HG02852 (cell line): ENCODE measurements at regions not wholly inside any gene's neighbourhood (a gene's known extent, or its start where the extent isn't known, plus 50 kb on each side); places are given as distances from the start of the nearest gene placed in this dataset.

Source experiments
- ATAC-seq: cut with Tn5 transposase; IDR thresholded peaks from one replicate; pipeline ENCODE4 v1.9.1; 2021; ENCODE audit warnings: mild to moderate bottlenecking, moderate library complexity; ENCODE audit not compliant: unreplicated experiment

DNA sequence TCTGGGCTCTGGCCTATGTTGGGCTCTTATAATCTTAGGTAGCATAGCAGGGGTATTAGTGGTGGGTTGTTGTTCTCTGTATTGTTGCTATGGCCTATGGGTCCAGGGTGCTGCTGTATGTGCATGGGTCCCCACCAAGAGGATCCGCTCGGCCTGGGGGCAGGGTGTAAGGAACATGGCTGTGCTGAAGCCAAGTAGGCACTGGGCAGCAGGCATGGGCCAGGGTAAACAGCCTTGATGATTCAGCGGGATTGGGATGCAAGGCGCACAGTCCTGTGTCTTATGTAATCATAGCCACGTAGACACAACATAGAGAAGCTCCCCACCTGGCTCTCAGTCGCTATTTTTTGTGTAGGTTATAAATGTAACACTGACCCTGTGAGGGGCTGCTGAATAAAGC is 306.9 kb downstream of the ZPLD1 start:
- ATAC-seq, result no peak

DNA sequence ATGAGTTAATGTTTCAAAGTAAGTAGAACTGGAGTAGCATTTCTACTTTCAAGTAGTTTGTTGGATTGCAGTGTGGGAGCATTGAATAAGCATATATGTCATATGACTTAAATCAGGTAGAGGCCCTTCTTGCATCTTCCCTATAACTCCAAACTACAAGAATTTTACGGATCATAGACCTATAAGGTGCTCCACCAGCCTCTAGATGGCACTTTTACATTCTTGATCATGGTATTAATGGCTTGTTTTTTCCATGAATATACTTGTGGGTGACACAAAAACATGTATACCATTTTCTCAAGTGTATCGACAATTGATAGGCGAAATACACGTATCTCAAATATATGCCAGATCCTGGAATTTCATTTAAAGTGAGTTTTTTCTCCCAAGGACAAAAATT is 311.1 kb downstream of the ZPLD1 start:
- no peak for ATAC-seq

DNA sequence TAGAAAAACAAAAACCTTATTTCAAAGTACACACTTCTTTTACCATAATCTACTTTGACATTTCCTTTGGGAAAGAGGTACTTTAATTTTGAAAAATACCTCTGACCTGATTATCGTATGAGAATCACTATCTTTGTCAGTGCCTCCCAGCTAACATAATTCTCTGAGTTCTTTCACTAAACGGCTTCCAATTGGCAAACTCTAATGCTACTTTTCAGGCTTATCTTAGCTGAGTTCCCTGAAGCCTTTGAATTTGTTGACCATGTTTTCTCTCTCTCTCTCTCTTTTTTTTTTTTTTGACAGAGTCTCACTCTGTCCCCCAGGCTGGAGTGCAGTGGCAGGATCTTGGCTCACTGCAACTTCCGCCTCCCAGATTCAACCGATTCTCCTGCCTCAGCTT is 312.8 kb downstream of the ZPLD1 start:
- ATAC-seq, result no peak

DNA sequence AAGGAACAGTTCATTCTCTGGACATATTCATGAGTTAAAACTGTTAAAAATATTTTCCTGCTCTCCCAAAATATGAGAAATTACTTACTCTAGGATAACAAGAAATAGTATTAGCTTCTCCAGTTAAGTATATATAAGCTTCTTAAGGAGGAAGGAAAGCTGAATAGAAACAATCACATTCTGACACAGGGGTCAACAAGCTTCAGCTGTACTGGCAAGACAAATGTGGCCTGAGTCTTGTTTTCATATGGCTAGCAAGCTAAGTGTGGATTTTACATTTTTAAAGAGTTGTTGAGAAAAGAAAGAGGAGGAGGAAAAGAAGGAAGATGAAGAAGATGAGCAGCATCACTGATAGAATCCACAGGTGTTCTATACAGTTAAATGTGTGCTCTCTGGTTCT is 313.8 kb downstream of the ZPLD1 start:
- no peak for ATAC-seq

DNA sequence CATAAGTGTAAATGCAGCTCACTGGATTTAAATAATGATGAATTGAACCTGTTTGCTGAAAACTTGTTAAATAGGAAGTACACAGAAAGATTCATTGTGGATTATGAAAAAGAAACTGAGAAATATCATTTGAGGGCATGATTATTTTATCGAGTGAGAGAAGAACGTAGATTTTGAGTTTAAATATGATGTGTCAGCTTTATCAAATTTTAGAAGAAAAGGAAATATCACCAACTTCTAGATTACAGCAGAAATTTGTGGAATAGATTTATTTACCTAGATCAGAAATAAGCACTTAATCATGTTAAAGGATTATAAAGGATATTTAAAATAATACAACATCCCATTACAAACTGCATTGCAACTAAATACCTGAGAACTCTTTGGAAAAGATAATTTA is 315.5 kb downstream of the ZPLD1 start:
- no peak for ATAC-seq

GRCh38 chr3:102753901-102754300 is 319.1 kb downstream of the ZPLD1 start:
- ATAC-seq, result no peak

DNA sequence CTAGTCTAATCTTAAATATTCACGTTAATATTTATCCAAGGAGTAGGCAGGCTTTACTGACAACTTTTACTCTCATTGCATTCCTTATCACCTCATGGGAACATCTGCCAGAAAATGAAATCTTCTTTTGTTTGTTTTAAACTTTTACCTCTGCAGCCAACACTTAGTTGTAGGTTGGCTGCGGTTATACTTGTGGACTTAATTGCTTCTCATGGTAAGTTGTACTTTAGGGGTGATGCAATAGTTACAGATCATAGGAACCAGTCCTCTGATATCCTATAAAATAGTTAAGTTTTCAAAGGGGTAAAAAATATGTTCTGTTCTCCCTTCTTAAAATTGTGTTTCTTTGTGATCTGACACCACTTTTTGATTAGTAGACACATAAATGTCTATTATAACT is 321.9 kb downstream of the ZPLD1 start:
- ATAC-seq, result no peak

- no peak for ATAC-seq
These were observed 323.1 kb downstream of the ZPLD1 start for GRCh38 chr3:102757950-102758349.

GRCh38 chr3:102761766-102762165 is 327.0 kb downstream of the ZPLD1 start:
- ATAC-seq, result no peak

DNA sequence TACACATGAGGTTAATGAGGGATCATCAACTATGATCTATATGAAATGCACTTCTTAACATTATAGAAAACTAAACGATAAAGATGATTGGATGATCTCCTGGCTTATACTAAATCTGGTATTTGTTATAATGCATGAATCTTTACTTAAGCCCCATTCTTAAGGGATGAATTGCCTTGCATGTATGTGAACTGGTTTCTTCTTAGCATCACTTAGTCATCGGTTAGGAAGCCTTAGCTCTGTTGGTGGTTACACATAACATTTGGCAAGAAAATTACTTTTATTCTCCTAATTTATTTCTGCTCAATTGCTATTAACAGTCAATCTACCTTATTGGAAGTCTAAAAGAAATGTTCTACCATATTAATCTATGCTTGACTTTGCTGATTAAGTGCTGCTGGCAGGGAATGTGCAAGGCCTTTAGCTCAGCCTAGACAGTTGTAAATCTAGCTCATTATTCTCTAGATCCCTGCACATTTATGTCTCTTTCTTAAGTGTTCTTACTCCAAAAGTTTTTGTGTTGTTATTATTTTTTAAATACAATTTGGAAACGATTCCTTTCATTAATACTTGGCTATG is 356.0 kb downstream of the ZPLD1 start:
- ATAC-seq, result no peak

DNA sequence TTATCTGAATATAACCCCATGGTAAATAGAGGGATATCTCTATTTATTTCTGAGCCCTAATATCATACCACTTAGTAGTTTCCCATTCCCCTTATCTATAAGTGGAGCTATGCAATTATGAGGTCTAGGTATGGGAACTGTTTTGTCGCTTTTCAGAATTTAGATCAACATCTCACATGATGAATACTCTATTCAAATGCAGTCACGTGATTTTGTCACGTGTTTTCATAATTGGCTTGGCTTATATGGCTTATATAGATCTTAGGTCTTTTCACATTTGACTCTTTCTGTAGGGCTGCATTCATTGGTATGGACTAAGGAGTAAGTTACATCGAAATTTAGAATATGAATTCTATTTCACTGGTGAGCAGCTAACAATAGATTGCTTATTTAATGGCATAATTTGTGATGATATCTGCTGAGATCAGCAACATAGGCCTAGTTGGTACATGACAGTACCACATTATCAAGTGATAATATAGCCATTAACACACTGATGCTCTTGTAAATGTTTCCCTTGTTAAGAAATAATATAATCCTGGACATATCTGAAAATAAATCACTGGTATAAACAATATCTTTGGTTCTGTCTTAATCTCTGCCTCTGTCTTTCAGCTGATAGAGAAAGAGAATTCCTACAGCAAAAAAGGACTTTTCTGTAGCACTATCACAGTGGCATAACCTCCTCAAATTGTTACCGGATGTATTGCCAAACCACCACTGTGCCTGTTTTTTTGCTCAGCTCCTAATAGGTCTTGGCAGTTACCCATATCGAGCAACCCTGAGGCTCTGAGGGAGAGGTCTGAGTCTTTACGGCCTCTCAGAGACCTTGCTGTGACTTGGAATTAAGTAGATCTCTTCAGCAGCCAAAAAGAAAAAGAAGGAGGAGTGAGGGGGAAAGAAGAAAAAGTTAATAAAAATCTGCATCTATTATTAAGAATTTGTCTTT is 357.1 kb downstream of the ZPLD1 start:
- no peak for ATAC-seq

GRCh38 chr3:102796804-102797203 is 362.0 kb downstream of the ZPLD1 start:
- ATAC-seq, result no peak

DNA sequence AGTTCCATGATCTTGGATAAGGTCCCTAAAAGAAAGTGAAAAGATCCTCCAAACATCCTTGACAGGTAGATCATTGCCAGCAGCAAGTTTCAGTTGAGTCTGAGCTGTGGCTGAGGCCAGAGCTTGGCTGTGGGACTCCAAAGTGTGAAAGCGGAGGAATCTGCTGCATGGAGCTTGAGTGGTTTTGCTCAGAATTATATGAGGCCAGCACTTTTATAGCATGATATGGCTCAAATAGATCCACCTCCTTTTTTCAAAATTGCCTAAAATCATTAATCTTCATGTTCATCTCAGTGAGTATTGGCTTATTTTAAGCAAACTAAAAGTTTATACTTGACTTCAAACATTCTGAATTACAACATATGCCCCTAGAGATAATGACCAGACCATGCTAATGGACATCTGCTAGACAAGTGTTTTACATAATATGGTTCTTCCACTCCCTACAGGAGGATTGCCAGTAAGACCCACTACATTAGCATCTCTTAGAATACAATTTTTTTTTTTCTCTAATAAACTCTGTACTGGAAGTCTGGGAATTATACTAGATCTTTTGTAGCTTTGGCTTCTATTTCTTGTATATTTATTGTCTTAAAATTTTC is 368.1 kb downstream of the ZPLD1 start:
- ATAC-seq, result no peak

- ATAC-seq, result no peak
These were observed 376.1 kb downstream of the ZPLD1 start for GRCh38 chr3:102810937-102811336.

DNA sequence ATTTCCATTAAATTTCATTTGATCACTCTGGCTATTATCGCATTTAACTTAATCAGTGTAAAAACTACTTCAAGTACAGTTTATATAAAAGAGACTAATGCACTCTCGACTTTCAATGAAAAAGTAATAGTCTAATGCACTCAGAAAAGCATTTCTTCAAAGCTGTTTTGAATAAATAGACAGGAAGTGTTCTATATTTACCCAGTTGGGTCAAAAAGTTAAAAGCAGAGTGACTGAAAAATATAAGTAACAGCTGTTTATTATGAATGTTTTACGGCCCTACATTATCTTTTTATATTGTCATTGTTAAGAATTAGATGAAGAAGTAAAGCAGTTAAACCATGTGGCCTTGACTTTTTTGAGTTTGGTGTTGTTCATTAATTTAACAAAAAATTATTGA is 391.8 kb downstream of the ZPLD1 start:
- ATAC-seq, result no peak

DNA sequence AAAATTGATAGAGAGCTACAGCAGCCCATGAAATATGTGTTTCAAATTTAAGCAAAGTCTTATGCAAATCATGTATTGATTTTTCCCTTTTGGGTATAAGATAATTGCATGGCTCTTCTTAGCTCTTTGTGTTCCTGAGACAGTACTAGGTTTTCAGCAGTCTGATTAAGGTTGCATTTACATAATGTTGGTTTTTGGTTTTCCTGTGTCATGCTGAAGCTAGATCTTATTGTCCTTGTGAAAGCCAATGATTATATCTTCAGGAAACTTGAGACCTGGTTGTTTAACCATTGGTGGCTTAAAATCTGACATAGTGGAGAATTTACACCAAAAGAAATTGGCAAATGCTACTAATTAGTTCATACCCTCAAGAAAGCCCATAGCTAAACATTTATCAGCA is 392.6 kb downstream of the ZPLD1 start:
- no peak for ATAC-seq

GRCh38 chr3:102830415-102830814 is 395.6 kb downstream of the ZPLD1 start:
- ATAC-seq, result no peak

DNA sequence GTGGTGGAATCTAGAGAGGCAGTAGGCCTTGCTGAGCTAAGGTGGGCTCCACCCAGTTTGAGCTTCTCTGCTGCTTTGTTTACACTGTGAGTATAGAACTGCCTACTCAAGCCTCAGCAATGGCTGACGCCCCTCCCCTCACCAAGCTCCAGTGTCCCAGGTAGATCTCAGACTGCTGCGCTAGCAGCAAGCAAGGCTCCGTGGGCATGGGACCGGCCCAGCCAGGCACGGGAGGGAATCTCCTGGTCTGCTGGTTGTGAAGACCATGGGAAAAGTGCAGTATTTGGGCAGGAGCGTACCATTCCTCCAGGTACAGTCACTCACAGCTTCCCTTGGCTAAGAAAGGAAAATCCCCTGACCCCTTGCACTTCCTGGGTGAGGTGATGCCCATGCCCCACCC is 407.1 kb downstream of the ZPLD1 start:
- ATAC-seq, result no peak

- no peak for ATAC-seq
These were observed 432.0 kb downstream of the ZPLD1 start for GRCh38 chr3:102866845-102867244.

DNA sequence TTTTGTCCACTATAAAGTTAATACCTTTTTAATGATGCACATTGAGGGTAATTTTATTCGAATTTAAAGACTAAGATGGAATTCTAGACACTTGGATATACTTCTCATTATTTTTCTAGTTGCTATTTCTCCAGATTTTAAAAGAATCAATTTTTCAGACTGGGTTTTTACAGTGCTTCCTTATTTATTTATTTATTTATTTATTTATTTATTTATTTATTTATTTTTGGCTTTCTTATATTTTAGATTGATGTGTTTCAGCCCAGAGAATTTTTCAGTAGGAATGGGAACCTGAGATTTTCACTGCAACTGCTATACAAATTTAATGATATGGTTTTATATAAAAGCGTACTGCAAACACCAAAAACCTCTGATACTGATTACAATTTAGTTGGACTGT is 448.7 kb downstream of the ZPLD1 start:
- ATAC-seq, result no peak

GRCh38 chr3:102885289-102885688 is 450.5 kb downstream of the ZPLD1 start:
- no peak for ATAC-seq

GRCh38 chr3:102887431-102887830 is 452.6 kb downstream of the ZPLD1 start:
- no peak for ATAC-seq
